GM10248 (cell line): ENCODE measurements at regions not wholly inside any gene's neighbourhood (a gene's known extent, or its start where the extent isn't known, plus 50 kb on each side); places are given as distances from the start of the nearest gene placed in this dataset.
A peak's percentile ranks its signal among the peaks of the same experiment; 100 is the strongest.

Source experiments
- CTCF ChIA-PET: fragments of 300-600 bp; sonication (Branson Sonifier 250); formaldehyde crosslinking; extraction: SDS; loops from one replicate; lab custom pipeline; 2021; ENCODE audit warnings: antibody characterized with exemption; lab: Yijun Ruan, JAX
- POLR2A ChIA-PET: fragments of 350-650 bp; sonication (Branson Sonifier 250); formaldehyde crosslinking; extraction: SDS; loops from one replicate; lab custom pipeline; 2020; ENCODE audit warnings: antibody characterized with exemption; lab: Yijun Ruan, JAX
- DNase-seq: peaks from one replicate; pipeline ENCODE4 v3.0.0; 2012; ENCODE audit errors: extremely low spot score
- CTCF ChIP-seq: IDR thresholded peaks from 2 replicates; pipeline ENCODE4 v1.5.1; 2012; ENCODE audit warnings: mild to moderate bottlenecking, low read depth; ENCODE audit errors: extremely low read depth, missing control alignments, control extremely low read depth

- POLR2A ChIA-PET = no interaction called here
- no peak for DNase-seq
Measured at GRCh38 chr2:180110469-180110868, 103.4 kb upstream of the CWC22 start.

GRCh38 chr2:180101846-180102245, 94.7 kb upstream of the CWC22 start:
- no peak for TF ChIP-seq CTCF
- ChIA-PET POLR2A (no interaction called here), CTCF (no interaction called here)
- no peak for DNase-seq

More at GRCh38 chr2:180110469-180110868, 103.4 kb upstream of the CWC22 start:
- no peak for TF ChIP-seq CTCF
- CTCF ChIA-PET = interaction anchor here (1.3 kb wide), 1 partner anchor 13 kb away, joined by 3 read pairs; no protein-coding TSS in a partner anchor

GRCh38 chr2:180099308-180099707, 92.2 kb upstream of the CWC22 start:
- ChIA-PET CTCF (no interaction called here), POLR2A (no interaction called here)
- no peak for TF ChIP-seq CTCF

GRCh38 chr2:180085144-180085543, 78.0 kb upstream of the CWC22 start:
- CTCF ChIA-PET = interaction anchor here (0.8 to 1.6 kb wide), 3 partner anchors 15 to 38 kb away, joined by 3 to 5 read pairs (median 4); no protein-coding TSS in a partner anchor
- no peak for DNase-seq
- TF ChIP-seq CTCF = no peak
- POLR2A ChIA-PET = no interaction called here

More at GRCh38 chr2:180099308-180099707, 92.2 kb upstream of the CWC22 start:
- no peak for DNase-seq

GRCh38 chr2:180077295-180077906, 70.3 kb upstream of the CWC22 start:
- no peak for DNase-seq
- ChIA-PET CTCF (interaction anchor here (0.6 to 3.1 kb wide), 10 partner anchors 11 to 238 kb away, joined by 3 to 11 read pairs (median 3); no protein-coding TSS in a partner anchor), POLR2A (no interaction called here)
- TF ChIP-seq CTCF = peak; percentile 47

- DNase-seq = no peak
- POLR2A ChIA-PET = no interaction called here
- TF ChIP-seq CTCF = no peak
- CTCF ChIA-PET = interaction anchor here (1.0 to 3.1 kb wide), 4 partner anchors 10 to 237 kb away, joined by 3 to 11 read pairs (median 6); no protein-coding TSS in a partner anchor
Measured at GRCh38 chr2:180075870-180076269, 68.8 kb upstream of the CWC22 start.
